ENCODE measurements at regions not wholly inside any gene's neighbourhood (a gene's known extent, or its start where the extent isn't known, plus 50 kb on each side); places are given as distances from the start of the nearest gene placed in this dataset.

DNA sequence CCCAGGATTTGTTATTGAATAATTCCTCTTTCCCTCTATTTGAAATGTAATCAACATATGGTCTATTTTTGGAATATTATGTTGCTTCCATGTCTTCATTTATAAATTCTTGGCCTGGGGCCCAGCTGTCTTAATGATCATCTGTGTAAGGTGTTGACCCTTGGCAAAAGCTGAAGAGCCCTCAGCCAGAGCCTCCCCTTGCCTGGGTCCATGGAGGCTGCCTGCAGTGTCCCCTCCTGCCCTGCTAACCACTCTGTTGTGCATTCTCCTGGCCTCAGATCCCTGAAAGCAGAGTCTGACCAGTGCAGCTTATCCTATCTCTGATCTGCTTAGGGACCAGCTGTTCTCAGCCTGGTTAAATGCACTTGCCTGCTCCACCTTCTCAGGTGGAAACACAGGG is 226.1 kb upstream of the APCDD1 start:
- Histone ChIP-seq H3K9me3 (ENCODE audit: control insufficient read depth, low read depth, low read length) (peaks cover 10% of the 10 kb centered on the region), H4K20me1 (ENCODE audit: control insufficient read depth, insufficient read depth, insufficient read length) (no peaks in the 10 kb centered on the region), H2BK5ac (ENCODE audit: insufficient read length, low read length) (no peak overlapping the region), H3K4me1 (ENCODE audit: insufficient read depth, low read length) (no peaks in the 10 kb centered on the region), H3K27me3 (ENCODE audit: insufficient read depth, low read length) (no peaks in the 10 kb centered on the region), H3K79me2 (ENCODE audit: insufficient read depth, low read length) (no peaks in the 10 kb centered on the region), H4K8ac (replicated peaks; ENCODE audit: insufficient read length, low read depth, low read length) (no peak overlapping the region), H3K23ac (ENCODE audit: insufficient read length, low read depth, low read length) (no peak overlapping the region), H3K9ac (ENCODE audit: extremely low read depth, insufficient read length, low read length) (no peak overlapping the region), H2AFZ (ENCODE audit: low read length) (no peak overlapping the region), H3K14ac (ENCODE audit: insufficient read depth, low read length) (no peak overlapping the region), H3K23me2 (ENCODE audit: insufficient read length, low read depth, low read length, poor library complexity, severe bottlenecking) (no peaks in the 10 kb centered on the region), H4K91ac (ENCODE audit: insufficient read length, low read depth, low read length) (no peak overlapping the region), H2BK20ac (ENCODE audit: low read depth, low read length, poor library complexity, severe bottlenecking) (no peak overlapping the region), H2BK15ac (ENCODE audit: low read depth, low read length) (no peak overlapping the region), H3K4ac (ENCODE audit: low read depth, low read length) (no peak overlapping the region), H3T11ph (ENCODE audit: low read length) (no peak overlapping the region), H3K18ac (ENCODE audit: insufficient read length, low read depth, low read length) (no peak overlapping the region), H4K5ac (ENCODE audit: insufficient read length, low read depth, low read length) (no peak overlapping the region), H2BK120ac (ENCODE audit: low read depth, low read length, poor library complexity, severe bottlenecking) (no peak overlapping the region), H3K56ac (ENCODE audit: insufficient read length, low read depth, low read length) (no peak overlapping the region), H3K4me2 (ENCODE audit: insufficient read depth, insufficient read length, low read length) (no peak overlapping the region), H3K79me1 (ENCODE audit: insufficient read depth, low read depth, low read length, poor library complexity, severe bottlenecking) (no peaks in the 10 kb centered on the region), H3K27ac (ENCODE audit: insufficient read length, low read depth, low read length) (no peak overlapping the region), H2BK12ac (ENCODE audit: insufficient read length, low read depth, low read length) (no peak overlapping the region), H2AK5ac (ENCODE audit: insufficient read length, low read length) (no peak overlapping the region)
- Mint-ChIP-seq H3K4me1 (peaks cover 9 to 12% of the 10 kb centered on the region in 2 experiments; a peak in 3 of 4 replicates), H3K27me3 (ENCODE audit: low read depth) (peaks cover 4% of the 10 kb centered on the region; the same call in 1 of the 2 replicates), H3K36me3 (ENCODE audit: insufficient read depth in 1 of 3, low read depth in 3 of 3) (peaks cover 13 to 34% (median 15%) of the 10 kb centered on the region in 3 experiments), H3K9me3 (peaks cover 34 to 46% of the 10 kb centered on the region in 2 experiments), H3K27ac (no peak overlapping the region; a peak in 1 of 7 replicates), H3K4me3 (no peak overlapping the region)
- DNase-seq, result no peak
- TF ChIP-seq, protein P1, sequence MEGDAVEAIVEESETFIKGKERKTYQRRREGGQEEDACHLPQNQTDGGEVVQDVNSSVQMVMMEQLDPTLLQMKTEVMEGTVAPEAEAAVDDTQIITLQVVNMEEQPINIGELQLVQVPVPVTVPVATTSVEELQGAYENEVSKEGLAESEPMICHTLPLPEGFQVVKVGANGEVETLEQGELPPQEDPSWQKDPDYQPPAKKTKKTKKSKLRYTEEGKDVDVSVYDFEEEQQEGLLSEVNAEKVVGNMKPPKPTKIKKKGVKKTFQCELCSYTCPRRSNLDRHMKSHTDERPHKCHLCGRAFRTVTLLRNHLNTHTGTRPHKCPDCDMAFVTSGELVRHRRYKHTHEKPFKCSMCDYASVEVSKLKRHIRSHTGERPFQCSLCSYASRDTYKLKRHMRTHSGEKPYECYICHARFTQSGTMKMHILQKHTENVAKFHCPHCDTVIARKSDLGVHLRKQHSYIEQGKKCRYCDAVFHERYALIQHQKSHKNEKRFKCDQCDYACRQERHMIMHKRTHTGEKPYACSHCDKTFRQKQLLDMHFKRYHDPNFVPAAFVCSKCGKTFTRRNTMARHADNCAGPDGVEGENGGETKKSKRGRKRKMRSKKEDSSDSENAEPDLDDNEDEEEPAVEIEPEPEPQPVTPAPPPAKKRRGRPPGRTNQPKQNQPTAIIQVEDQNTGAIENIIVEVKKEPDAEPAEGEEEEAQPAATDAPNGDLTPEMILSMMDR (conservative IDR thresholded peaks at IDR 0.05), result no peak

Data from H9 (cell line).